GM21786 (cell line): ENCODE measurements at regions not wholly inside any gene's neighbourhood (a gene's known extent, or its start where the extent isn't known, plus 50 kb on each side); places are given as distances from the start of the nearest gene placed in this dataset.
"Not testable (repeated sequence)": the region's sequence is repeated elsewhere in the genome, so short reads cannot be mapped to it uniquely, and the experiment has no call there.

ENCODE experiments used
- ATAC-seq: cut with Tn5 transposase; IDR thresholded peaks from one replicate; pipeline ENCODE4 v1.9.1; 2021; ENCODE audit not compliant: unreplicated experiment

DNA sequence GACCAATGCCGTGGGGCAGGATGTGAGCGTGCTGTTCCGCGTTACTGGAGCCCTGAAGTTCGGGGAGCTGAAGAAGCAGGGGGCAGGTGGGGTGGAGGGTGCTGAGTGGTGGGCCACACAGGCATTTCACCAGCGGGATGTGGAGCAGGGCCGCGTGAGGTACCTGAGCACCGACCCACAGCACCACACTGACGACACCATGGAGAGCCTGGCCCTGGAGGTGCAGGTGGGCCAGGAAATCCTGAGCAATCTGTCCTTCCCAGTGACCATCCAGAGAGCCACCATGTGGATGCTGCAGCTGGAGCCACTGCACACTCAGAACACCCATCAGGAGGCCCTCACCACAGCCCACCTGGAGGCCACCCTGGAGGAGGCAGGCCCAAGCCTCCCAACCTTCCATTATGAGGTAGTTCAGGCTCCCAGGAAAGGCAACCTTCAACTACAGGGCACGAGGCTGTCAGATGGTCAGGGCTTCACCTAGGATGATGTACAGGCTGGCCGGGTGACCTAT lies 179.6 kb downstream of the TBC1D2B start:
- ATAC-seq, result no peak

GRCh38 chr15:77897113-77897895 lies 180.2 kb downstream of the TBC1D2B start:
- not testable (repeated sequence) for ATAC-seq

- ATAC-seq, result not testable (repeated sequence)
These were observed 181.1 kb downstream of the TBC1D2B start for GRCh38 chr15:77896147-77897112.

DNA sequence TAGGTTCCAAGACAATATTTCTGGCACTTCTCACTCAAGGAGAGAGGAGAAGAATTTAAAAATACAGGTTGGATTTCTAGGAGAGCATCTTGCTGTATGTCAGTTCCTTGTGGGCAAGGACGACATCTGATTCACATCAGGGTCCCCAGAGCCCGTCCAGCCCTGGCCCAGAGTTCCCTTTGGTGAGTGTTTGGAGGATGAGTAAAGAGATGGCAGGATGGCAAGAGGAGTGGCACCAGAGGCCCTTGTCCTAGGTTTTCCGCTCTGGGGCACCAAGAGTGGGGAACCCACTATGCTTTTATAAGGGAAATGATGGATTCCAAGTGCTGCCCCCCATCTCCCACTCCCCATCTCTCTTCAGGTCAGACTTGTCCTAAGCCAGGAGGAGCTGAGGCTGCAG lies 181.8 kb downstream of the TBC1D2B start:
- ATAC-seq, result no peak

GRCh38 chr15:77895145-77895544 lies 182.4 kb downstream of the TBC1D2B start:
- not testable (repeated sequence) for ATAC-seq

DNA sequence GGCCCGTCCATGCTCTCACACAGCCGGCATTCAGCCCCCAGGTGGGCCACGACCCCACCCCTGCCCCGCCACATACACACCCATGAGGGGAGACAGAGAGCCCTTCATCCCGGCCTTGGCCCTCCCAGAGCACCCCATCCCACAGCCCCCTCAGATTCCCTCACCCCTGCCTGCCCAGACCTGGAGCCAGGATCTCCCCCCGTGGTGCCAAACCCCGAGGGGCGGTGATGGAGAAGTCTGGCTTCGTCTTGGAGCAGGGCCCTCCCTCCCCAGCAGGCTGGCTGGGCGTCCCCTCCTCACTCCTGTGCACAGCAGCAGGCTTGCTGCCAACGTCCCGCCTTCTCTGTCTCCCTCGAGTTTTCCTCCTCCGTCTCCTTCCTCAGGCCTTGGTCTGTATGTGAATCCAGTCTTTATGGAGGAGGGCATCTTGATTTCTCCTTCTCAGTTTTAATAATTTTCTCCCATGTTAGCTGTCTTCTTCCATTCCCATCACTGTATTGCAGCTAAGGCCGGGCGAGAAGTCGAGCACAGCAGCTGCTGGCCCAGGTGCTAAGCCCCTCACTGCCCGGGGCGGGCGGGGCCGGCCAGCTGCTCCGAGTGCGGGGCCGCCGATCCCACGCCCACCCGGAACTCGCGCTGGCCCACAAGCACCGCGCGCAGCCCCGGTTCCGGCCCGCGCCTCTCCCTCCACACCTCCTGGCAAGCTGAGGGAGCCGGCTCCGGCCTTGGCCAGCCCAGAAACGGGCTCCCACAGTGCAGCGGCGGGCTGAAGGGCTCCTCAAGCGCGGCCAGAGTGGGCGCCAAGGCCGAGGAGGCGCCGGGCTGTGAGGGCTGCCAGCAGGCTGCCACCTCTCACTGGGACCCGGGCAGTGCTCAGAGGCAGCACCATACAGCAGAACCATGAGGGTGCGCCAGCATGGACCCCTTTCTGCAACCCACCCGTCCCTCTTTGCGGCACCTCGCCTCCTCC lies 183.6 kb downstream of the TBC1D2B start:
- ATAC-seq, result not testable (repeated sequence)

DNA sequence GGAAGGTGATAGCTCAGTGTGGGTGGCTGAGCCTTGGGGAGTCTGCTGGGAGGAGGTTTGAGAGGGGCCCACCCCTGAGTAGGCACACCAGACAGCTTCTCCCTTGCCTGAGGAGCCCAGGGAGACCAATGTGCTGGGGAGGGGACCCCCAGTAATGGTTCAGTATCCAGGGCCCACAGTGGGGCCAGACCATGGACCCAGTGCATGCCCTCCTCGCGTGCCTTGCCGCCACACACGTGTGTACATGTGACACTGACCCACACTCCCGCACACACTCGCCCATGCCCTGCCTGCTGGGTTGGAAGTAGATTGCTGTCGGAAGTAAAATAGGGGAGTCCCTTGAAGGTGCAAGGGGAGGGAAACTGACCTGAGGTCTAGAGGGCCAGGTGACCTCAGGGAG lies 184.3 kb downstream of the TBC1D2B start:
- ATAC-seq, result not testable (repeated sequence)

GRCh38 chr15:77892335-77892734 lies 185.2 kb downstream of the TBC1D2B start:
- no peak for ATAC-seq

DNA sequence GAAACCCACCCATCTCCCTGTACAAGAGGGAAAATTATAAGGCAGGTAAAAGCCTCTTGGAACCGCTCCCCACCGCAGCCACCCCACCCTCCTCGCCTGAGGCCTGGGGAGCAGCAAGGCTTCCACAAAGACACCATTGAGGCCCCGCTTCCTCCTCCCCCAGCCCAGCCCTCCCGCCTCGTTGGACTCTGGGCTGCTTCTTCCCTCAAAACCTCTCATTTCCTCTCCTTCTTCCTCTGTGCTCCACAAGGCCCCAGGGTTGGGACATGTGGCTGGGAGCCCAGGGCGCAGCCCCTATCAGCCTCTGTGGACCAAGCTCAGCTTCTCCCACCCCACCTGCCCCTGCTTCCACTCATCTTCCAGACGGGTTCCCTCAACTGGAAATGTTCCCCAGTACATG lies 185.6 kb downstream of the TBC1D2B start:
- ATAC-seq, result not testable (repeated sequence)

GRCh38 chr15:77890911-77891801 lies 186.4 kb downstream of the TBC1D2B start:
- peak; percentile 75 for ATAC-seq

- ATAC-seq, result not testable (repeated sequence)
These were observed 187.4 kb downstream of the TBC1D2B start for GRCh38 chr15:77889828-77890725.

DNA sequence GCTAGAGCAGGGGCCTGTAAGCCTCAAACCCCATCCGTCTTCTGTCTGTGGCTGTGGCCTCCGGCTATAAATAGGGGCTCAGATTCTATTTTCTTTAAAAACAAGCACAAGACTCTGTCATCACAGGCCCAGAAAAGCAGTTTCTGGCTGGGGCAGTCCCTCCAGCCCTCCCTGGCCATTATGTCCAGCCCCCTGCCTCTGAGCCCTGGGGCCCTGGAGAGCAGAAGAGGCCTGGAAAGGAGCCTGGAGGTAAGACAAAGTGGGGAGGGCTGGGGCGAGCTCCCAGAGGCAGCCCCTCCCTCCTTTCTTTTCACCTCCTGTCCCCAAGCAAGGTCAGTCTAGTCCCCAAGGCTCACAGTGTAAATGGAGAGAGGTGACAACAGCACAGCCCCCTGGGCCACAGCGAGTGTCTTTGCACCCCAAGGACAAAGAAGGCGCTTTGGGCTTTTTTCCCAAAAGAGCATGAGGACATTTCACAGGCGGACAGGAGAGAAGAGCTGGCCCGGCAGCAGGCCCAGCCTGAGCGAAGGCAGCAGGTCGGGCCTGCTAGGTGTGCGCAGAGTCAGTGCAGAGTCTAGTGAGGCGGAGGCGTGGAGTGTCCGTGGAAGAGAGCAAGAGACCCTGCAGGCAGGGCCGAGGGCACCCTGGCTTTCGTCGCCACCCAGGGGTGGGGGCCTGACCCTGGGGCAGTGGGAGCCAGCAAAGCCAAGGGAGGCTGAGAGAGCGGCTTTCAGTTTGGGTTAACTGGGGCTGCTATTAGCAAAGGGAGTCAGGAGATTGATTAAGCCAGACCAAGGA lies 188.3 kb downstream of the TBC1D2B start:
- no peak for ATAC-seq

- ATAC-seq, result not testable (repeated sequence)
These were observed 189.7 kb downstream of the TBC1D2B start for GRCh38 chr15:77887563-77888429.

DNA sequence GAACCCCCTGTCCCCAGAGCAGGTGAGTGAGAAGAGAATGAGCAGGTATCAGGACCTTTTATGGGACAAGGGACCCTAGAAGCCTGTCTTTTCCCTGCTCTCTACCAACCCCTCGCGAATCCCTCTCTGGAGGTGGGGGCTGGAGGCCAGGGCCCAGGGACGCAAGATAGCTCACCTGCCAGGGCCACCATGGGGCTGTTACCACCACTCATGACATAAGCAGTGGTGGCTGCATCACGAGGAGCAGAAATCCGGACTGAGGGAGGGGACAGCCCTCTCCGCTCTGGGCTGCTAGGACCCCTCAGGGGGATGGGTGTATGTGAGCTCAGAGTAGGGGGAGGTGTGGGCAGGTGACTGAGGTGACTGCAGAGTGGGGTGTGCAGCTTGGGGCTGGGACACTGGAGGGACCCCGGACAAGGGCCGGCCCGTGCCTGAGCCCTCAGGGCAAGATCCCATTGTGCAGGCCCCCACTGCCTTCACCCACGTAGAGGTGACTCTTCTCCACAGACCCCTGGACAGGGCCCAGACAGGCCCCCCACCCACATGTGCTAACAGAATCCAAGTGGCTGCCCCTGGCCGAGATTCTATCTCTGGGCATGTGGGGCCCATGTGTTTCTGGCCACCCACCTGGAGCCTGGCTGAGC lies 190.6 kb downstream of the TBC1D2B start:
- ATAC-seq, result no peak

GRCh38 chr15:77885877-77886500 lies 191.5 kb downstream of the TBC1D2B start:
- not testable (repeated sequence) for ATAC-seq

GRCh38 chr15:77883012-77883411 lies 194.5 kb downstream of the TBC1D2B start:
- ATAC-seq, result not testable (repeated sequence)
